H1 (cell line): ENCODE measurements at regions not wholly inside any gene's neighbourhood (a gene's known extent, or its start where the extent isn't known, plus 50 kb on each side); places are given as distances from the start of the nearest gene placed in this dataset.

ENCODE experiments used
- CTCF ChIA-PET: fragments of 300-600 bp; sonication (Branson Sonifier 250); formaldehyde crosslinking; loops from one replicate; lab custom pipeline; 2021; ENCODE audit not compliant: partially characterized antibody; lab: Charles Lee
- POLR2A ChIA-PET: fragments of 300-600 bp; sonication (Branson Sonifier 250); formaldehyde crosslinking; loops from one replicate; lab custom pipeline; 2021; ENCODE audit warnings: inconsistent platforms; ENCODE audit not compliant: partially characterized antibody; lab: Charles Lee
- DNase-seq, 2 experiments: peaks; one replicate each; pipeline versions ENCODE4 v3.0.0 to v3.0.0-alpha.2; 2010 to 2022; ENCODE audit warnings: low spot score in 2 of 2, low read depth in 1 of 2, mixed read lengths in 1 of 2
- FAIRE-seq: peaks from 2 replicates; lab custom pipeline; 2011; peaks lifted over from hg19 to GRCh38; lab: Jason Lieb, UNC
- H2AFZ ChIP-seq: 2 replicates; pipeline ENCODE4 v1.8.1; 2012; ENCODE audit warnings: low read length, inconsistent platforms
- H2AK5ac ChIP-seq: 2 replicates; pipeline ENCODE4 v1.6.1; 2013; ENCODE audit warnings: low read depth, low read length
- H2BK120ac ChIP-seq: replicated peaks from 2 replicates; pipeline ENCODE3; 2013; ENCODE audit warnings: low read depth, low read length, inconsistent platforms
- H2BK12ac ChIP-seq: 2 replicates; pipeline ENCODE4 v1.6.1; 2013; ENCODE audit warnings: low read depth, low read length
- H2BK15ac ChIP-seq: 2 replicates; pipeline ENCODE4 v1.6.1; 2013; ENCODE audit warnings: low read length
- H2BK20ac ChIP-seq: 2 replicates; pipeline ENCODE4 v1.6.1; 2013; ENCODE audit warnings: low read length
- H2BK5ac ChIP-seq: 2 replicates; pipeline ENCODE4 v1.6.1; 2013; ENCODE audit warnings: low read depth, low read length
- H3K14ac ChIP-seq: 2 replicates; pipeline ENCODE4 v1.6.1; 2013; ENCODE audit warnings: inconsistent platforms; ENCODE audit not compliant: insufficient read length
- H3K18ac ChIP-seq: 2 replicates; pipeline ENCODE4 v1.6.1; 2013; ENCODE audit warnings: low read length; ENCODE audit errors: extremely low read depth
- H3K23ac ChIP-seq: 2 replicates; pipeline ENCODE4 v1.6.1; 2013; ENCODE audit warnings: inconsistent platforms; ENCODE audit not compliant: insufficient read length
- H3K23me2 ChIP-seq: 2 replicates; pipeline ENCODE4 v1.6.1; 2013; ENCODE audit warnings: low read depth, low read length
- H3K27ac ChIP-seq: 2 replicates; pipeline ENCODE4 v1.6.1; 2011; ENCODE audit warnings: low read depth, low read length, inconsistent platforms
- H3K27me3 ChIP-seq, 4 experiments: replicated peaks in 1 of 4; 1 replicate in 1 of 4; 2 replicates in 3 of 4; pipeline versions ENCODE4 v1.6.1 to v1.8.1; 2011 to 2013; ENCODE audit warnings: low read length in 3 of 4, mild to moderate bottlenecking in 3 of 4, inconsistent platforms in 2 of 4, mixed read lengths in 2 of 4, moderate library complexity in 1 of 4; ENCODE audit not compliant: control insufficient read depth in 3 of 4, insufficient read depth in 3 of 4; ENCODE audit errors: extremely low read depth in 1 of 4
- H3K36me3 ChIP-seq, 4 experiments: 2 replicates each; pipeline versions ENCODE4 v1.6.1 to v1.8.1; 2011 to 2013; ENCODE audit warnings: mild to moderate bottlenecking in 4 of 4, low read length in 3 of 4, moderate library complexity in 2 of 4, control low read depth in 1 of 4, inconsistent platforms in 1 of 4; ENCODE audit not compliant: insufficient read depth in 4 of 4, control insufficient read depth in 2 of 4
- H3K4ac ChIP-seq: replicated peaks from 2 replicates; pipeline ENCODE3; 2013; ENCODE audit warnings: low read length, low read depth, mixed read lengths, inconsistent platforms; ENCODE audit not compliant: insufficient read length
- H3K4me1 ChIP-seq, 4 experiments: replicated peaks in 1 of 4; 1 replicate in 1 of 4; 2 replicates in 3 of 4; pipeline versions ENCODE4 v1.6.1 to v1.8.1; 2011 to 2013; ENCODE audit warnings: low read length in 3 of 4, inconsistent platforms in 2 of 4, mixed read lengths in 1 of 4; ENCODE audit not compliant: insufficient read depth in 4 of 4, control insufficient read depth in 3 of 4
- H3K4me2 ChIP-seq, 2 experiments: 2 replicates each; pipeline versions ENCODE4 v1.6.1 to v1.8.1; 2011 to 2013; ENCODE audit warnings: low read depth in 2 of 2, low read length in 2 of 2, control low read depth in 1 of 2, inconsistent platforms in 1 of 2, mild to moderate bottlenecking in 1 of 2; ENCODE audit not compliant: insufficient read depth in 1 of 2
- H3K4me3 ChIP-seq, 4 experiments: fragments of 200-600, 300-600 bp in 1 of 4; sonication (generic), shearing (Covaris generic), sonication (Bioruptor Twin) in 1 of 4; 2 replicates each; pipeline versions ENCODE4 v1.5.1 to v1.8.1; 2011 to 2016; ENCODE audit warnings: low read length in 4 of 4, low read depth in 3 of 4, control low read depth in 2 of 4, inconsistent platforms in 2 of 4, mild to moderate bottlenecking in 2 of 4, mixed read lengths in 1 of 4, moderate library complexity in 1 of 4; ENCODE audit not compliant: insufficient read depth in 2 of 4; ENCODE audit errors: extremely low read depth in 1 of 4
- H3K56ac ChIP-seq: replicated peaks from 2 replicates; pipeline ENCODE3; 2013; ENCODE audit warnings: low read depth, mild to moderate bottlenecking, mixed read lengths, low read length, inconsistent platforms; ENCODE audit not compliant: insufficient read length
- H3K79me1 ChIP-seq: 2 replicates; pipeline ENCODE4 v1.6.1; 2013; ENCODE audit warnings: low read depth, low read length, control low read depth
- H3K79me2 ChIP-seq, 2 experiments: 2 replicates each; pipeline versions ENCODE4 v1.6.1 to v1.8.1; 2012 to 2013; ENCODE audit warnings: low read length in 2 of 2, mild to moderate bottlenecking in 2 of 2, inconsistent platforms in 1 of 2; ENCODE audit not compliant: insufficient read depth in 2 of 2, control insufficient read depth in 1 of 2
- H3K9ac ChIP-seq, 4 experiments: replicated peaks in 1 of 4; 1 replicate in 1 of 4; 2 replicates in 3 of 4; pipeline versions ENCODE4 v1.6.1 to v1.8.1; 2011 to 2013; ENCODE audit warnings: low read depth in 3 of 4, low read length in 3 of 4, control low read depth in 2 of 4, mild to moderate bottlenecking in 2 of 4, moderate library complexity in 2 of 4, inconsistent platforms in 1 of 4; ENCODE audit errors: extremely low read depth in 1 of 4
- H3K9me3 ChIP-seq, 2 experiments: 2 replicates each; pipeline versions ENCODE4 v1.6.1 to v1.8.1; 2012 to 2013; ENCODE audit warnings: mild to moderate bottlenecking in 2 of 2, moderate library complexity in 2 of 2, control low read depth in 1 of 2, inconsistent platforms in 1 of 2, low read depth in 1 of 2, low read length in 1 of 2, mixed read lengths in 1 of 2; ENCODE audit not compliant: insufficient read depth in 2 of 2
- H4K20me1 ChIP-seq, 2 experiments: replicated peaks in 1 of 2; 2 replicates each; pipeline versions ENCODE3 to v1.8.1; 2011 to 2013; ENCODE audit warnings: inconsistent platforms in 2 of 2, low read length in 2 of 2, mild to moderate bottlenecking in 1 of 2; ENCODE audit not compliant: insufficient read depth in 2 of 2, control insufficient read depth in 1 of 2
- H4K5ac ChIP-seq: 2 replicates; pipeline ENCODE4 v1.6.1; 2013; ENCODE audit warnings: low read length, low read depth, mixed read lengths, inconsistent platforms; ENCODE audit not compliant: insufficient read length
- H4K8ac ChIP-seq: 2 replicates; pipeline ENCODE4 v1.8.0; 2013; ENCODE audit warnings: mild to moderate bottlenecking, moderate library complexity, low read length, inconsistent platforms; ENCODE audit not compliant: insufficient read depth; ENCODE audit errors: extremely low read depth
- H4K91ac ChIP-seq: replicated peaks from 2 replicates; pipeline ENCODE3; 2013; ENCODE audit warnings: low read length, mixed read lengths, inconsistent platforms; ENCODE audit not compliant: insufficient read length
- BCL11A ChIP-seq, 2 experiments: IDR thresholded peaks; one replicate each; pipeline ENCODE4 v1.6.1; 2011; ENCODE audit warnings: low read depth in 2 of 2, low read length in 2 of 2, mild to moderate bottlenecking in 2 of 2
- CEBPB ChIP-seq: IDR thresholded peaks from 2 replicates; pipeline ENCODE4 v1.6.1; 2012; ENCODE audit warnings: low read depth, low read length
- CTBP2 ChIP-seq: IDR thresholded peaks from 2 replicates; pipeline ENCODE4 v1.7.0; 2011; ENCODE audit warnings: borderline replicate concordance, mild to moderate bottlenecking, moderate library complexity, mixed read lengths, low read length; ENCODE audit not compliant: insufficient read depth, insufficient read length
- GABPA ChIP-seq: IDR thresholded peaks from 2 replicates; pipeline ENCODE4 v1.6.1; 2011; ENCODE audit warnings: mild to moderate bottlenecking, low read length, moderate library complexity, borderline replicate concordance; ENCODE audit not compliant: insufficient read depth
- HDAC2 ChIP-seq, 2 experiments: fragments of 300-600 bp in 1 of 2; sonication (generic) in 1 of 2; IDR thresholded peaks; 2 replicates each; pipeline ENCODE4 v1.6.1; 2011 to 2012; ENCODE audit warnings: low read depth in 2 of 2, low read length in 2 of 2, mild to moderate bottlenecking in 2 of 2, moderate library complexity in 2 of 2, borderline replicate concordance in 1 of 2, inconsistent platforms in 1 of 2
- JUN ChIP-seq: IDR thresholded peaks from 2 replicates; pipeline ENCODE4 v1.6.1; 2011; ENCODE audit warnings: low read depth, mild to moderate bottlenecking, improper control_type of control experiment, low read length
- RNF2 ChIP-seq: fragments of 200-900, 300-1000 bp; sonication (generic); IDR thresholded peaks from 2 replicates; pipeline ENCODE4 v1.7.1; 2016; ENCODE audit warnings: borderline replicate concordance, low read depth, mild to moderate bottlenecking, antibody characterized with exemption, low read length; ENCODE audit not compliant: poor library complexity, severe bottlenecking; ENCODE audit errors: missing control alignments
- RXRA ChIP-seq: IDR thresholded peaks from 2 replicates; pipeline ENCODE4 v1.6.1; 2011; ENCODE audit warnings: low read depth, mild to moderate bottlenecking, low read length, moderate library complexity; ENCODE audit not compliant: insufficient read depth
- SP1 ChIP-seq: IDR thresholded peaks from 2 replicates; pipeline ENCODE4 v1.6.1; 2011; ENCODE audit warnings: low read depth, low read length
- SP4 ChIP-seq: IDR thresholded peaks from 2 replicates; pipeline ENCODE4 v1.6.1; 2012; ENCODE audit warnings: low read length, inconsistent platforms
- SUZ12 ChIP-seq: fragments of 200-600 bp; sonication (generic); IDR thresholded peaks from 2 replicates; pipeline ENCODE4 v1.6.1; 2012; ENCODE audit warnings: mild to moderate bottlenecking, inconsistent platforms, low read length, moderate library complexity, mixed read lengths
- TBP ChIP-seq: IDR thresholded peaks from 2 replicates; pipeline ENCODE4 v1.6.1; 2011; ENCODE audit warnings: low read depth, low read length, improper control_type of control experiment
- WGBS, 2 experiments: shearing (Covaris generic) in 1 of 2; methylation state at CpG; one replicate each; pipeline versions ENCODE4 v1.1.6 to v1.1.7; 2013 to 2015; ENCODE audit warnings: low lambda C conversion rate in 2 of 2, mixed read lengths in 2 of 2, inconsistent platforms in 1 of 2, low coverage in 1 of 2, missing lambda C conversion rate in 1 of 2; ENCODE audit not compliant: insufficient replicate concordance in 2 of 2, insufficient coverage in 1 of 2, insufficient read length in 1 of 2; ENCODE audit errors: extremely low coverage in 1 of 2, missing lambda C conversion rate in 1 of 2; 5-methylcytosine and 5-hydroxymethylcytosine counted together

- H2BK15ac ChIP-seq = no peak overlapping the region
- H3K4me1 ChIP-seq = no peaks in the 10 kb centered on the region
- H3K14ac ChIP-seq = no peak overlapping the region
- CTCF ChIA-PET = no interaction called here
- no peak overlapping the region for H2BK12ac ChIP-seq
- H4K8ac ChIP-seq = no peak overlapping the region
- H3K79me1 ChIP-seq = no peaks in the 10 kb centered on the region
- H4K5ac ChIP-seq = no peak overlapping the region
- H4K20me1 ChIP-seq = no peaks in the 10 kb centered on the region
- DNase-seq (no peak), FAIRE-seq (no peak)
- no peak overlapping the region for H3K4me3 ChIP-seq
- POLR2A ChIA-PET = no interaction called here
- no peaks in the 10 kb centered on the region for H3K36me3 ChIP-seq
- H3K9me3 ChIP-seq = no peaks in the 10 kb centered on the region
- H2AK5ac ChIP-seq = no peak overlapping the region
- H3K79me2 ChIP-seq = no peaks in the 10 kb centered on the region
- 97% methylated on average over 1 of the region's 1 CpG; no CpG with 5 or more reads in 1 of the 2 experiments for WGBS, 2 experiments
- no peak overlapping the region for H3K27ac ChIP-seq
- no peak overlapping the region for H3K4ac ChIP-seq
- no peaks in the 10 kb centered on the region for H3K27me3 ChIP-seq
- no peaks in the 10 kb centered on the region for H3K23me2 ChIP-seq
- H3K23ac ChIP-seq = no peak overlapping the region
- no peak overlapping the region for H4K91ac ChIP-seq
- TF ChIP-seq RXRA = no peak
- TF ChIP-seq CTBP2 = no peak
- no peak for TF ChIP-seq RNF2
- TF ChIP-seq HDAC2 (IDR thresholded peaks at IDR 0.05; ENCODE audit: borderline replicate concordance in 1 of 2, low read depth in 2 of 2, low read length in 2 of 2) = no peak
- TF ChIP-seq BCL11A (IDR thresholded peaks at IDR 0.05; ENCODE audit: low read depth in 2 of 2, low read length in 2 of 2) = no peak
- TF ChIP-seq SP4 = no peak
- TF ChIP-seq SUZ12 = no peak
- no peak for TF ChIP-seq TBP
- TF ChIP-seq SP1 = no peak
- no peak for TF ChIP-seq CEBPB
- no peak for TF ChIP-seq JUN
- TF ChIP-seq GABPA = no peak
- TF ChIP-seq, all 59 proteins: peak for 0
- Histone ChIP-seq H2AFZ (no peak overlapping the region), H3K56ac (no peak overlapping the region), H2BK5ac (no peak overlapping the region), H2BK120ac (no peak overlapping the region), H3K18ac (no peak overlapping the region), H3K4me2 (no peak overlapping the region), H3K9ac (no peak overlapping the region), H2BK20ac (no peak overlapping the region)
Observed at GRCh38 chr13:65943024-65943423, 1287.1 kb downstream of the PCDH9 start.
